Mesothelial cell of epicardium (in vitro differentiated cells): ENCODE measurements at regions not wholly inside any gene's neighbourhood (a gene's known extent, or its start where the extent isn't known, plus 50 kb on each side); places are given as distances from the start of the nearest gene placed in this dataset.

Experiments used
- DNase-seq, 2 experiments: peaks; one replicate each; pipeline ENCODE4 v3.0.0; 2021; ENCODE audit warnings: low spot score in 2 of 2; ENCODE audit not compliant: unreplicated experiment in 2 of 2
- H3K27ac Mint-ChIP-seq: 2 replicates; pipeline ENCODE4 v1.8.0; 2021; ENCODE audit warnings: mixed read lengths
- H3K27me3 Mint-ChIP-seq: 2 replicates; pipeline ENCODE4 v1.8.0; 2021; ENCODE audit warnings: low read depth, mixed read lengths
- H3K36me3 Mint-ChIP-seq: 2 replicates; pipeline ENCODE4 v1.8.0; 2021; ENCODE audit warnings: mixed read lengths
- H3K4me1 Mint-ChIP-seq: 2 replicates; pipeline ENCODE4 v1.8.0; 2021; ENCODE audit warnings: mixed read lengths
- H3K4me3 Mint-ChIP-seq: 2 replicates; pipeline ENCODE4 v1.8.0; 2021; ENCODE audit warnings: mild to moderate bottlenecking, moderate library complexity, mixed read lengths
- H3K9me3 Mint-ChIP-seq: 2 replicates; pipeline ENCODE4 v1.8.0; 2021; ENCODE audit warnings: mixed read lengths
- TF ChIP-seq, protein P1 (sequence below): fragments of 200-600 bp; sonication (generic); IDR thresholded peaks from one replicate; pipeline ENCODE4 v1.5.0; 2021; ENCODE audit warnings: antibody characterized with exemption; ENCODE audit not compliant: unreplicated experiment

DNA sequence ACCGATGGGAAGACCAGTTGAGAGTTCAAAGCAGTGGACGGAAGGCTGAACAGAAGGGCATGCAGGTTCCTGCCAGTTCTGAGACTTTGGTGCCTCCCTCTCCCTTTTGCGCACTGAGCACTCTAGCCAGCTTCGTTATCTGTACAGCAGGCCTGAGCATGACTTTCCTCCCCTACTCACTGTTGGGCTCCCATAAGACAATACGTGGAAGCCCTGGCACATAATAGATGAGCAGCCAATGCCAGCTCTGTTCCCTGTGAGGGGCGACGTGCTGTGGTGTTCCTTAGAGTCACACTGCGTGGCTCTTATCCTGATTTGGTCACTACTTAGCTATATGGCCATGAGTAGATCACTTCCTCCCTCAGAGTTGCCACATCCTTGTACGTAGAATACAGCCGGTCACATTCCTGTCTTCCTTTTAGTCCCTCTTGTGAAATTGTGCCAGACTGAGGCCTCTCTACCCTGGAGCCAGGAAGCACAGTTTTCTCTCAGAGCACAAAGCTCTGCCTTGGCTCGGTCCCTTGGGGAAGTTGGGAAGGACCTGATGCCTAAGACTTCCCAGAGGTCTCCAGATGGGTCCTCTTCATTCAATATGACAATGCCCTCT, 160.4 kb upstream of the MAMLD1 start:
- TF ChIP-seq, protein P1, sequence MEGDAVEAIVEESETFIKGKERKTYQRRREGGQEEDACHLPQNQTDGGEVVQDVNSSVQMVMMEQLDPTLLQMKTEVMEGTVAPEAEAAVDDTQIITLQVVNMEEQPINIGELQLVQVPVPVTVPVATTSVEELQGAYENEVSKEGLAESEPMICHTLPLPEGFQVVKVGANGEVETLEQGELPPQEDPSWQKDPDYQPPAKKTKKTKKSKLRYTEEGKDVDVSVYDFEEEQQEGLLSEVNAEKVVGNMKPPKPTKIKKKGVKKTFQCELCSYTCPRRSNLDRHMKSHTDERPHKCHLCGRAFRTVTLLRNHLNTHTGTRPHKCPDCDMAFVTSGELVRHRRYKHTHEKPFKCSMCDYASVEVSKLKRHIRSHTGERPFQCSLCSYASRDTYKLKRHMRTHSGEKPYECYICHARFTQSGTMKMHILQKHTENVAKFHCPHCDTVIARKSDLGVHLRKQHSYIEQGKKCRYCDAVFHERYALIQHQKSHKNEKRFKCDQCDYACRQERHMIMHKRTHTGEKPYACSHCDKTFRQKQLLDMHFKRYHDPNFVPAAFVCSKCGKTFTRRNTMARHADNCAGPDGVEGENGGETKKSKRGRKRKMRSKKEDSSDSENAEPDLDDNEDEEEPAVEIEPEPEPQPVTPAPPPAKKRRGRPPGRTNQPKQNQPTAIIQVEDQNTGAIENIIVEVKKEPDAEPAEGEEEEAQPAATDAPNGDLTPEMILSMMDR: no peak
- Mint-ChIP-seq H3K27ac (no peak overlapping the region), H3K9me3 (peaks cover 8% of the 10 kb centered on the region), H3K36me3 (no peaks in the 10 kb centered on the region), H3K4me1 (peaks cover 4% of the 10 kb centered on the region), H3K4me3 (no peak overlapping the region), H3K27me3 (peaks cover 3% of the 10 kb centered on the region)
- DNase-seq: no peak

GRCh38 chrX:150203248-150203645, 159.9 kb upstream of the MAMLD1 start:
- Mint-ChIP-seq H3K36me3 (no peaks in the 10 kb centered on the region), H3K4me1 (peaks cover 4% of the 10 kb centered on the region), H3K27me3 (peaks cover 3% of the 10 kb centered on the region), H3K4me3 (no peak overlapping the region), H3K9me3 (peaks cover 8% of the 10 kb centered on the region), H3K27ac (no peak overlapping the region)
- TF ChIP-seq, protein P1: no peak
- no peak for DNase-seq

DNA sequence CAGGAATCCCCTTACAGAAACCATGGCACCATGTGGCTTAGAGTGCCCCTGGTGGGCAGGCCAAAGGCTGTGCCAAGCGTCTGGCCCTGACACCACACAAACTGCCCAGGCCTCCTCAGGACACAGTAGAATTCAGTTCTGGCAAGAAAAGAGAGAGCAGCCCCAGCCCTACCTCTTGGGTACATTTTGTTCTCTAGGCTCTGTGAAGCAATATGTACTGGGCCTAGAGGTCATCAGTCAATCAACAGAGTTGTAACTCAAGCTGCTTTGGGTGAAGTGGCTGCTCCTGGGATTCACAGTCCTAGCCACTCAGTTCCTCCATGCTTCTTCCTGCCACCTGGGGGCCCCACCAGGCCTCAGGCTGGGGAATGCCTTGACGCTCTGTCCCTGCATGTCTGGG, 158.1 kb upstream of the MAMLD1 start:
- Mint-ChIP-seq H3K9me3 (peaks cover 15% of the 10 kb centered on the region), H3K27ac (no peak overlapping the region), H3K4me1 (peaks cover 4% of the 10 kb centered on the region), H3K4me3 (no peak overlapping the region), H3K36me3 (no peaks in the 10 kb centered on the region), H3K27me3 (peaks cover 5% of the 10 kb centered on the region)
- TF ChIP-seq, protein P1: no peak
- no peak for DNase-seq

DNA sequence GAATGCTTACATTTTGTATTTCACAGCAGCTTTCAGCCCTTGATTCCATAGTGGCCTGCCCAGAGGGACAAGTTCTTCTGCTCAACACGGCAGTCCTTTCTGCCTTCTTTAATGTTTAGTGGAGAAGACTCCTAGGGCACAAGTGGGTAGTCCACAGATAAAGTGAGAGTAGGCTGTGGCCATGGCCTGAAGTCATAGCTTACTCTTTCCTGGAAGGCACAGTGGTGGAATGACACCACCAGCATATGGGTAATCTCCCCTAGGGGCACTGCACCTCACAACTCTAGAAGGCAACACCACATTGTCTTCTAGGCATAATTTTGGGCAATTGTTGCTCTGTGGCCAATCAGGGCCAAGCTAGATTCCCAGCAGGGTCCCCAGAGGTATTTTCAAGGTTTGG, 155.4 kb upstream of the MAMLD1 start:
- TF ChIP-seq, protein P1: no peak
- DNase-seq: no peak
- Mint-ChIP-seq H3K4me1 (no peaks in the 10 kb centered on the region), H3K4me3 (no peak overlapping the region), H3K27ac (no peak overlapping the region), H3K27me3 (peaks cover 13% of the 10 kb centered on the region), H3K9me3 (peaks cover 19% of the 10 kb centered on the region), H3K36me3 (no peaks in the 10 kb centered on the region)

DNA sequence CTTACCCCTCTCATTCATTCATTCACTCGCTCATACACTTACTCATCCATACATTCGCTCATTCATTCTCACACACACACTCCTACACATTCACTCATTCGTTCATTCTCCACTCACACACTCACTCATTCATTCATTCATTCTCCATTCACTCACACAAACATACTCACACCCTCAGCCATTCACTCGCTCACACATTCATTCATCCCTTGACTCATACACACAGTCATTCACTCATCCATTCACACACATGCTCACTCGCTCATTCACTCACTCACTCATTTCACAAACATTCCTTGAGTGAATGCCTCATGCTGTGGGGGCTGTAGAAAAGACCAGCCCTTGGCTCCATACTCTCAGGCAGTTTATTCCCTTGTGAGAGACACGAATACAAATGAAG, 151.1 kb upstream of the MAMLD1 start:
- Mint-ChIP-seq H3K4me3 (no peak overlapping the region), H3K27ac (no peak overlapping the region), H3K4me1 (no peaks in the 10 kb centered on the region), H3K9me3 (peaks cover 16% of the 10 kb centered on the region), H3K27me3 (peaks cover 11% of the 10 kb centered on the region), H3K36me3 (no peaks in the 10 kb centered on the region)
- no peak for DNase-seq
- TF ChIP-seq, protein P1: no peak
